ENCODE measurements at regions not wholly inside any gene's neighbourhood (a gene's known extent, or its start where the extent isn't known, plus 50 kb on each side); places are given as distances from the start of the nearest gene placed in this dataset.

DNA sequence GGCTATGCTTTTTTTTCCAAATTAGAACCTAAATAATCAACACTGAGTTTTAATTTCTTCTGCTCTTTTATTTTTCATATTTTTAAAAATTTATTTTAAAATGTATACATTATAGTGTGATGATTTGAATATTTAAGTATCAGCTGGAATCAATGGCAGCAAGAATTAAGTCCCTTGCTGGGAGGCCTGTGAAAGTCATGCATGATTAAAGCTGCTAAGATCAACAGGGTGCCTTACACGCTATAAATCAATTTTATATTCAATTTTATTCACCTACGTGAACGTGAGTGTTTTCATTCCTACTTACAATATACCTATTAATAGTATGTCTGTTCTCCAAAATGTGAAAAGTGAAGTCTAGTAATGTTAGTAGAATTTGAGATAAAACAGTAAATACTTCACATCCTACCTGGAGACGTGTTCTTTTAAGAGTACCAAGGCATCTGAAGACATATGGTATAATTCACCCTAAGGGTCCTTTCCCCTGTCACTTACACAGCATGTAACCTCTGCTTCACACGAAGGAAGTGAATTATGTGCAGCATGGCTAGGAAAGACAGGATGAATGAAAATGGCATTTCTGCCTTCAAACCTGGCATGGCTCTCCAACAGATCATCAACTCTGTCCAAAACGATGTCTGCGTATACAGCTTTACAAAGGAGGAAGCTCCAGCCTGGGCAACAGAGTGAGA, 640.4 kb upstream of the ROBO1 start:
- CTCF ChIA-PET: interaction anchor here (1.5 kb wide), 1 partner anchor 10 kb away, joined by 3 read pairs; no protein-coding TSS in a partner anchor
- TF ChIP-seq, protein P1, sequence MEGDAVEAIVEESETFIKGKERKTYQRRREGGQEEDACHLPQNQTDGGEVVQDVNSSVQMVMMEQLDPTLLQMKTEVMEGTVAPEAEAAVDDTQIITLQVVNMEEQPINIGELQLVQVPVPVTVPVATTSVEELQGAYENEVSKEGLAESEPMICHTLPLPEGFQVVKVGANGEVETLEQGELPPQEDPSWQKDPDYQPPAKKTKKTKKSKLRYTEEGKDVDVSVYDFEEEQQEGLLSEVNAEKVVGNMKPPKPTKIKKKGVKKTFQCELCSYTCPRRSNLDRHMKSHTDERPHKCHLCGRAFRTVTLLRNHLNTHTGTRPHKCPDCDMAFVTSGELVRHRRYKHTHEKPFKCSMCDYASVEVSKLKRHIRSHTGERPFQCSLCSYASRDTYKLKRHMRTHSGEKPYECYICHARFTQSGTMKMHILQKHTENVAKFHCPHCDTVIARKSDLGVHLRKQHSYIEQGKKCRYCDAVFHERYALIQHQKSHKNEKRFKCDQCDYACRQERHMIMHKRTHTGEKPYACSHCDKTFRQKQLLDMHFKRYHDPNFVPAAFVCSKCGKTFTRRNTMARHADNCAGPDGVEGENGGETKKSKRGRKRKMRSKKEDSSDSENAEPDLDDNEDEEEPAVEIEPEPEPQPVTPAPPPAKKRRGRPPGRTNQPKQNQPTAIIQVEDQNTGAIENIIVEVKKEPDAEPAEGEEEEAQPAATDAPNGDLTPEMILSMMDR (IDR thresholded peaks at IDR 0.05; ENCODE audit: control extremely low read depth, extremely low read depth, low read depth, missing control alignments): no peak
- POLR2A ChIA-PET: no interaction called here
- no peak for DNase-seq (ENCODE audit: extremely low spot score)

DNA sequence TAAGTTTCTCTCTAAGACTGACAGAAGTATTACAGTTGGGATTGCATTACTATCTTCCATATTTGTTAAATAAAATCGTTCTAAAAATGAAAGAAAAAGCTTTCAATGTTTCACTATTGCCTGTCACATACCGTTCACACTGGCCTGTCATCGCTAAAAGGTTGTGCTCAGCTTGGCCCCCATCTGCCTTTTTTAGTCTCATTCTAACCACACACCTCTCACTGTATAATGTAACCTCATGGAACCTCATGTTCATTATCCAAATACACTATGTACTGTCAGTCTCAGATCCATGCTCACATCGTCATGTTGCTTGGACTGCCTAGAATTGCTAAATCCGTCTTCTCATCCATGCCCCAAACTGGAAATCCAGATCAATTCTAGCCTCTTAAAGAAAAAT, 637.8 kb upstream of the ROBO1 start:
- TF ChIP-seq, protein P1 (IDR thresholded peaks at IDR 0.05; ENCODE audit: control extremely low read depth, extremely low read depth, low read depth, missing control alignments): no peak
- CTCF ChIA-PET: no interaction called here
- POLR2A ChIA-PET: no interaction called here

DNA sequence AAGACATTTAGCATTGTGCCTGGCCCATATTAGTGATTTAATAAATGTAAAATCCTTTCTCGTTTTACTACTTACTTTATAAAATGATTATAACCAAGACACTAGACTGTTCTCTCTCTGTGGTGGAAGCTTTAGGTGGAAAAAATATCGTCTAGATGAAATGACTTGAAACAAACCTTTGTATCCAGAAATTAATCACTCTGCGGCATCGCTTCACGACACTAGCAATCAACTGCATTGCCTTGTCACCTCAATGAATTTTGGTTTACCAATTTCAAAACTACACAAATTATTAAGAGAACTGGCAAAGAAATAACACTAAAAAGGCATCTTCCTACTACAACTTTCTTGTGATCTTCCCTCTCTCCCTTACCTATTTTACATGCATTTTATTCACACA, 627.2 kb upstream of the ROBO1 start:
- TF ChIP-seq, protein P1 (IDR thresholded peaks at IDR 0.05; ENCODE audit: control extremely low read depth, extremely low read depth, low read depth, missing control alignments): no peak
- DNase-seq (ENCODE audit: extremely low spot score): no peak
- CTCF ChIA-PET: no interaction called here
- POLR2A ChIA-PET: no interaction called here

More for the DNA sequence above, 637.8 kb upstream of the ROBO1 start:
- DNase-seq (ENCODE audit: extremely low spot score): no peak

DNA sequence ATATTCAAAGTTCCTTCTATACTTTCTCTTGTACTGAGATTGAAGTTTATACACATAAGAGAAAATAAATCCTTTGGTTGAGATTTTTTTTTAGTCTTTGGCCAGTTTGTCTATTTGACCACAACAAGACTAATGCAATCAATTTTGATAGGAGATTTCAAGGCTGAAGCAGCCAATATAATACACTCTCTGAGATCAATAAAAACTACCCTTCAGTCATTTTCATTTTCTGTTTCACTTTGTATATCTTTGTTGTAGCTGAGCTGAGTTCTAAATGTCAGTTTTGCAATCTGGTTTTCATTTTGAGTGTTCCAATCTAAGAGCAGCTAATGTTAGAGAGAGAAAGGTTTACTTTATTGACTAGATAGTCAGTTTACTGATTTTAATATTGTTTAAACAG, 623.8 kb upstream of the ROBO1 start:
- no peak for DNase-seq (ENCODE audit: extremely low spot score)
- TF ChIP-seq, protein P1 (IDR thresholded peaks at IDR 0.05; ENCODE audit: control extremely low read depth, extremely low read depth, low read depth, missing control alignments): no peak
- CTCF ChIA-PET: no interaction called here
- POLR2A ChIA-PET: no interaction called here

DNA sequence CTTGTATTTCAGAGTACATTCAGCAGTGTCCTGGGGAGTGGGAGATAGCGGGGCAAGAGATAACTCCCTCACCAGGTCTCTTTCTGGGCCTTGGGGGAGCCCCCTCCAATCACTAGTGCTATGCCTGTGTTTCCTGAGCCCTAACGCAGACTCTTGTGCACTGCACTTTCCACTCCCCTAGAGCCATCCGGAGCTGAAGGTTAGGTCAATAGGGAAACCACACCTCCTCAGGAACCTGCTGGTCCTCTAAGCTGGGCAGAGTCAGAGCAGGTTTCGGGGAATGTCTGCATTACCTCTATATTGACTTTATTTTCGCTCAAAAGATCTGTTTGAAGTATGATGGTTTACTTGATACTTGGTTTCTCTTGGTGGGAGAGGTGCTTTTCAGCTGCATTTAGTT, 617.0 kb upstream of the ROBO1 start:
- TF ChIP-seq, protein P1 (IDR thresholded peaks at IDR 0.05; ENCODE audit: control extremely low read depth, extremely low read depth, low read depth, missing control alignments): no peak
- ChIA-PET POLR2A (no interaction called here), CTCF (no interaction called here)
- no peak for DNase-seq (ENCODE audit: extremely low spot score)

DNA sequence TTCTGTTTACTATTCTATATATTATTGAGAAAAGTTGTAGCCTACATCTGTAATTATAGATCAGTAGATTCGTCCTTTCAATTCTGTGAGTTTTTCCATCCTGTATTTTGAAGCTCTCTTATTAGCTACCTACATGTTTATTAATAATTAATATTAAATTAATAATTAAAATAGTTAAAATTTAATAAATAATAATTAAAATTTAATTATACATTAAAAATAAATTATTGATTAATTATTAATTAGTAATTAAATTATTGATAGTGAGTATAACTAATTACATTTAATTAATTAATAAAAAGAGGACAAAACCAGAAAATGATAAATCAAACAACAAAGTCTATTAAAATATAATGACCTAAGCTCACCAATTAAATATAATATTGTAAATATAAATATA, 606.6 kb upstream of the ROBO1 start:
- TF ChIP-seq, protein P1 (IDR thresholded peaks at IDR 0.05; ENCODE audit: control extremely low read depth, extremely low read depth, low read depth, missing control alignments): no peak
- CTCF ChIA-PET: no interaction called here
- DNase-seq (ENCODE audit: extremely low spot score): no peak
- POLR2A ChIA-PET: no interaction called here
